ENCODE measurements at regions not wholly inside any gene's neighbourhood (a gene's known extent, or its start where the extent isn't known, plus 50 kb on each side); places are given as distances from the start of the nearest gene placed in this dataset.

- no peaks in the 10 kb centered on the region for H3K27me3 ChIP-seq (replicated peaks; ENCODE audit: insufficient read depth)
- no peak for ATAC-seq (ENCODE audit: insufficient number of reproducible peaks, low FRiP score, low read depth)
- DNase-seq (ENCODE audit: low spot score): no peak
- H3K4me3 ChIP-seq: no peak overlapping the region
- H3K27ac ChIP-seq: no peak overlapping the region
- no peaks in the 10 kb centered on the region for H3K36me3 ChIP-seq
- no peaks in the 10 kb centered on the region for H3K9me3 ChIP-seq
- no peaks in the 10 kb centered on the region for H3K4me1 ChIP-seq (ENCODE audit: control insufficient read depth in 1 of 2, low read depth in 2 of 2)
- TF ChIP-seq, protein P1, sequence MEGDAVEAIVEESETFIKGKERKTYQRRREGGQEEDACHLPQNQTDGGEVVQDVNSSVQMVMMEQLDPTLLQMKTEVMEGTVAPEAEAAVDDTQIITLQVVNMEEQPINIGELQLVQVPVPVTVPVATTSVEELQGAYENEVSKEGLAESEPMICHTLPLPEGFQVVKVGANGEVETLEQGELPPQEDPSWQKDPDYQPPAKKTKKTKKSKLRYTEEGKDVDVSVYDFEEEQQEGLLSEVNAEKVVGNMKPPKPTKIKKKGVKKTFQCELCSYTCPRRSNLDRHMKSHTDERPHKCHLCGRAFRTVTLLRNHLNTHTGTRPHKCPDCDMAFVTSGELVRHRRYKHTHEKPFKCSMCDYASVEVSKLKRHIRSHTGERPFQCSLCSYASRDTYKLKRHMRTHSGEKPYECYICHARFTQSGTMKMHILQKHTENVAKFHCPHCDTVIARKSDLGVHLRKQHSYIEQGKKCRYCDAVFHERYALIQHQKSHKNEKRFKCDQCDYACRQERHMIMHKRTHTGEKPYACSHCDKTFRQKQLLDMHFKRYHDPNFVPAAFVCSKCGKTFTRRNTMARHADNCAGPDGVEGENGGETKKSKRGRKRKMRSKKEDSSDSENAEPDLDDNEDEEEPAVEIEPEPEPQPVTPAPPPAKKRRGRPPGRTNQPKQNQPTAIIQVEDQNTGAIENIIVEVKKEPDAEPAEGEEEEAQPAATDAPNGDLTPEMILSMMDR (IDR thresholded peaks at IDR 0.05): no peak
These were observed 151.1 kb downstream of the LRRC70 start for GRCh38 chr5:62729675-62730074.

DNA sequence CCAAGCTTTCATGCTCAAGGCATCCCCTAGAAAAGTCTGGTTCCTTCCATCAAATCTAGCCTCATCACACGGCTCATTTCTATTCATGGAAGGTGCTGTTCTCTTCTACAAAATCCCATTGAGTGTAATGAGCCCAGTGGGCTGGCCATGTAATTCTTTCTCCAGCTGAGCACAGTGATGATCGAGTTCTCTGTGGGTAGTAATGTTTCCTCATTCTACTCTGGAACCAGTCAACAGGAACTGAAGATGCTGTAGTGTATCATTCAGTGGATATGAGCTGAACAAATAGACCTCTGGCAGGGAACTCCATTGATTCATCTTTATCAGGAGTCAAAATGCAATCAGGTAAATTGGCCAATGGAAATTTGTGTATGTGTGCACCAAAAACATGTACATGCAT is 149.2 kb downstream of the LRRC70 start:
- H3K4me1 ChIP-seq (ENCODE audit: control insufficient read depth in 1 of 2, low read depth in 2 of 2): no peaks in the 10 kb centered on the region
- H3K9me3 ChIP-seq: no peaks in the 10 kb centered on the region
- no peak for ATAC-seq (ENCODE audit: insufficient number of reproducible peaks, low FRiP score, low read depth)
- no peak for DNase-seq (ENCODE audit: low spot score)
- no peaks in the 10 kb centered on the region for H3K36me3 ChIP-seq
- no peak overlapping the region for H3K27ac ChIP-seq
- no peaks in the 10 kb centered on the region for H3K27me3 ChIP-seq (replicated peaks; ENCODE audit: insufficient read depth)
- no peak overlapping the region for H3K4me3 ChIP-seq
- TF ChIP-seq, protein P1 (IDR thresholded peaks at IDR 0.05): no peak

DNA sequence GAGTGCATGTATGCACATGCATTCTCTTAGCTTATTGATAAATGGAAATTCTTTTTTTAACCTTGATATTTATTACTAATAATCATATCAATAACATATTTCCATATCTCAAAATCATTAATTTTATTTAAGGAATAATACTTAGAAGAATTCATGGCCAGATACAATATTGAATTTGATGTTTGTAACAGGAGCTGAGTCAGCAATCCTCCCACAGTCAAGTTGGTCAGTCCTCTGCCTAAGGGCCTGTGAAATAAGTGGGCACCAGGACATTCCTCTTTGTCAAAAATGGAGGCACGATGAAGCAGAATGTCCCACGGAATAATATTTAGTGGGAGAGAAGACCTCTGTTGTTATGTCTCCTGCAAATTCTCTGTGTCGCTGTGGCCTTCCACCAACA is 148.6 kb downstream of the LRRC70 start:
- TF ChIP-seq, protein P1 (IDR thresholded peaks at IDR 0.05): no peak
- no peaks in the 10 kb centered on the region for H3K36me3 ChIP-seq
- no peak for ATAC-seq (ENCODE audit: insufficient number of reproducible peaks, low FRiP score, low read depth)

DNA sequence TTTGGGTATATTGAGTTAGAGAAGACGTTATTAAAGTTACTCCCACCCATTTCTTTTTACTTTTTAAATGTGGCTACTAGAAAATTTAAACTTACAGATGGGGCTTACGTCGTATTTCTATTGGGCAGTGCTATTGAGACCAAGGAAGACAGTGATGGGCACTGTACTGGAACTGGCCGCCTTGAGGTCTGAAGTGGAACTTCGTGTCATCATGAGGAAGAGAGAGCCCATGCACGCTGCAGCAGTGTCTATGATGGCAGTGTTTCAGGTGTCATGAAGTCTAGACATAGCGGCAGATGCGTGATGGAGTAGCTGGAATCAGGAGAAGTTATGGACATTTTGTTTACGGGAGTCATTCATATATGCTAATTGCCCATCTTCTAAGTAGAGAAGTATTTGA is 143.7 kb downstream of the LRRC70 start:
- ATAC-seq (ENCODE audit: insufficient number of reproducible peaks, low FRiP score, low read depth): no peak

More for the DNA sequence above, 148.6 kb downstream of the LRRC70 start:
- DNase-seq (ENCODE audit: low spot score): no peak
- Histone ChIP-seq H3K27me3 (replicated peaks; ENCODE audit: insufficient read depth) (no peaks in the 10 kb centered on the region), H3K27ac (no peak overlapping the region), H3K9me3 (no peaks in the 10 kb centered on the region), H3K4me1 (ENCODE audit: control insufficient read depth in 1 of 2, low read depth in 2 of 2) (no peaks in the 10 kb centered on the region), H3K4me3 (no peak overlapping the region)

DNA sequence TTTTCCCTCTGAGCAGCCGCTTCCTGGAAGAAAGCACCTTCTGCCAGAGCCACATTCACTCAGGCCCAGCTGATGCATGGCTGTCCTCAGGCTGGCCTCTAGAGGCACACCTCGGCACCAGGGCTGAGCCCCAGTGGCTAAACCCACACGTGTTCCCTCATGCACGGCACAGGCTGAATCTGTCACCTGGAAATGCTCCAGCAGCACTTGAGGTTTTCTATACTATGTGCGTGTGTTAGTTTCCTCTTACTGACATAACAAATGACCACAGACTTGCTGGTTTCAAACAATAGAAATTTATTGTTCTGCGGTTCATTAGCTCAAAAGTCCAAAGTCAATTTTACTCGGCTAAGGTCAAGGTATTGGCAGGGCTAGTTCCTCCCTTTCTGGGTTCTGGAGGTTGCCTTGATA is 141.4 kb downstream of the LRRC70 start:
- ATAC-seq (ENCODE audit: insufficient number of reproducible peaks, low FRiP score, low read depth) (no peak), DNase-seq (ENCODE audit: low spot score) (no peak)
- no peak overlapping the region for H3K27ac ChIP-seq
- H3K36me3 ChIP-seq: no peaks in the 10 kb centered on the region
- TF ChIP-seq, protein P1 (IDR thresholded peaks at IDR 0.05): no peak
- no peaks in the 10 kb centered on the region for H3K27me3 ChIP-seq (replicated peaks; ENCODE audit: insufficient read depth)
- no peaks in the 10 kb centered on the region for H3K4me1 ChIP-seq (ENCODE audit: control insufficient read depth in 1 of 2, low read depth in 2 of 2)
- H3K4me3 ChIP-seq: no peak overlapping the region
- H3K9me3 ChIP-seq: no peaks in the 10 kb centered on the region

More for the DNA sequence above, 143.7 kb downstream of the LRRC70 start:
- Histone ChIP-seq H3K27me3 (replicated peaks; ENCODE audit: insufficient read depth) (no peaks in the 10 kb centered on the region), H3K4me3 (no peak overlapping the region), H3K36me3 (no peaks in the 10 kb centered on the region), H3K9me3 (no peaks in the 10 kb centered on the region), H3K27ac (no peak overlapping the region), H3K4me1 (ENCODE audit: control insufficient read depth in 1 of 2, low read depth in 2 of 2) (no peaks in the 10 kb centered on the region)
- TF ChIP-seq, protein P1 (IDR thresholded peaks at IDR 0.05): no peak
- no peak for DNase-seq (ENCODE audit: low spot score)
